ENCODE measurements at regions not wholly inside any gene's neighbourhood (a gene's known extent, or its start where the extent isn't known, plus 50 kb on each side); places are given as distances from the start of the nearest gene placed in this dataset.

DNA sequence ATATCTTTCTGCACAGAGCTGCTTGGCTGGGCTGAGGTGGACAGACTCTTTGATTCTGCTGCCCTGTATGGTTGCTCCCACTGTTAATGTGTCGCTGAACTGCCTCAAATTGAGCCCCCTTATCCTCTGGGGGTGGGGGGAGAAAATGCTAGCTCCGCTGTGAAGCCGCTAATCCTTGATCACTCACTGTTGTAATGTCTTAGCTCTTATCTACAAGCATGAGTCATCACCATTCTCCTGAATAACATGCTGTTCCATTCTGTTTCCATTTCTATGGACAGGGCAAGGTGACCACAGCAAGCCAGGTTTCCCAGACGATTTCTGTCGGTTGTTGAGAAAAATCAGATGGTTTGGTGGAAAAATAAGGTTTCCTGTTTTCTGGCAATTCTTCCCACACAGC lies 218.4 kb upstream of the GGTLC1 start:
- no peak overlapping the region for H3K27ac ChIP-seq
- TF ChIP-seq, protein P1, sequence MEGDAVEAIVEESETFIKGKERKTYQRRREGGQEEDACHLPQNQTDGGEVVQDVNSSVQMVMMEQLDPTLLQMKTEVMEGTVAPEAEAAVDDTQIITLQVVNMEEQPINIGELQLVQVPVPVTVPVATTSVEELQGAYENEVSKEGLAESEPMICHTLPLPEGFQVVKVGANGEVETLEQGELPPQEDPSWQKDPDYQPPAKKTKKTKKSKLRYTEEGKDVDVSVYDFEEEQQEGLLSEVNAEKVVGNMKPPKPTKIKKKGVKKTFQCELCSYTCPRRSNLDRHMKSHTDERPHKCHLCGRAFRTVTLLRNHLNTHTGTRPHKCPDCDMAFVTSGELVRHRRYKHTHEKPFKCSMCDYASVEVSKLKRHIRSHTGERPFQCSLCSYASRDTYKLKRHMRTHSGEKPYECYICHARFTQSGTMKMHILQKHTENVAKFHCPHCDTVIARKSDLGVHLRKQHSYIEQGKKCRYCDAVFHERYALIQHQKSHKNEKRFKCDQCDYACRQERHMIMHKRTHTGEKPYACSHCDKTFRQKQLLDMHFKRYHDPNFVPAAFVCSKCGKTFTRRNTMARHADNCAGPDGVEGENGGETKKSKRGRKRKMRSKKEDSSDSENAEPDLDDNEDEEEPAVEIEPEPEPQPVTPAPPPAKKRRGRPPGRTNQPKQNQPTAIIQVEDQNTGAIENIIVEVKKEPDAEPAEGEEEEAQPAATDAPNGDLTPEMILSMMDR (IDR thresholded peaks at IDR 0.05): no peak
- no peak for TF ChIP-seq ZFX (IDR thresholded peaks at IDR 0.05; ENCODE audit: borderline replicate concordance)

DNA sequence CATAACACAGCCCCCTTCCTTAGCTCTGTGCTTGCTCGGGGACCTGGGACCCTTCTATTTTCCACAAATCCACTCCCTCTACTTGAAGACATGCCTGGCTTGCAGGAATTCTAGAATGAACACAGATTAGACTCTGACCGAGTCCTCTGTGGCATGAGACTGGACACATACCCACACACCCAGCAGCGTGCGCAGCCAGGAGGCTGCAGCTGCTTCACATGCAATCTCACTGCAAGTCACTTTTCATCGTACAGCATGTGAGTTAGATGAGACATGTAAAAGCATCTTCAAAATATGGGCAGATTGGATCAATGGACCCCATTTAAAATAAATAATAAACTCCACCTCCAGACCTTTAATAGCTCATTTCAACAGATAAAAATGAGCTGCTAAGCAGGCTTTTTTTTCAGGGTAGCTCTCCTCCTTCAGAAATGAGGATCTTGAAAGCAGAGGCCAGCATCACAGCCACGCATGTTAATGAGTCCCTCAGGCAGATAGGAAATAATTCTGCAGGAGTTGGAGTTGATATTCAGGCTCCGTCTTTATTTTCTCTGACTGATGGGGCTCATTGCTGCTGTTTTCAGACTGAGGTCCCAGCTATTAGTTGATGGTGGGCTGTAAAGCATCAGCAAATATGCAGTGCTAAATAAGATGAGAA lies 215.1 kb upstream of the GGTLC1 start:
- H3K27ac ChIP-seq: no peak overlapping the region
- TF ChIP-seq, protein P1 (IDR thresholded peaks at IDR 0.05): no peak
- TF ChIP-seq ZFX (IDR thresholded peaks at IDR 0.05; ENCODE audit: borderline replicate concordance): no peak

DNA sequence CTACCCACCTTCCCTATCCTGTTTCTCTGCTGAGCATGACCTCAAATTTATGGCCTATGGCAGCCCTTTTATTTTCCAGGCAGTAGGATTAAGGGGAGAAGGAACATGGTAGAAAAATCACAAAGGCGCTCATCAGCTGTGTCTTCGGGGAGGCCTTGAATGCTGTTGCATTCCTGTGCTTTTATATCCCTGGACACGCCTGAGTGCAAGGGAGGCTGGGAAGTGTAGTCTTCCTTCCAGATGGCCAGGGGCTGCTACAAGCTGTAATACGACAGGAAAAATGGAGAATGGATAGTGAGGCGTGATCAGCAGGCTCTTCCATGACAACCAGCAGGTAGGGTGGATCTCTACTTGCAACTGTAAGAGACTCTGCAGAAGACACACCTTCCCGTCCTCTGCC lies 210.9 kb upstream of the GGTLC1 start:
- H3K27ac ChIP-seq: no peak overlapping the region
- TF ChIP-seq, protein P1 (IDR thresholded peaks at IDR 0.05): no peak
- TF ChIP-seq ZFX (IDR thresholded peaks at IDR 0.05; ENCODE audit: borderline replicate concordance): no peak

DNA sequence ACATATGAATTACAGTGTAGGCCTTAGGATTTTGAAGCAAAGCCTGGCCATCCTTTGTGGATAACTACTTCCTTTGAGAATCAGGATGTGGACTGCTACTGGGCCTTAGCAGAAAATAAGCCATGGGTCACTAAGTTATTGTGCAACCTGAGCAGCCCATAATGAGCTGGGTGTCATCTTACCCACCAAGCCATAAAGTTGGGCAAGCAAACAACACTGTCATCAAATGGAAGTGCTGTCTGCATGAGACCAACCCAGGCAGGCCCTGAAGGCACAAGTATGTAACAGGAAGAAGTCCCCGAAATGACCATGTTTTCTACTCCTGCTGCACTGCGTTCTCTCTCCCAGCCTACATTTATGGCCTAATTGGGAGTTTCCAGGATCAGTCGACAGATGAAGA lies 205.6 kb upstream of the GGTLC1 start:
- TF ChIP-seq, protein P1 (IDR thresholded peaks at IDR 0.05): no peak
- no peak for TF ChIP-seq ZFX (IDR thresholded peaks at IDR 0.05; ENCODE audit: borderline replicate concordance)

DNA sequence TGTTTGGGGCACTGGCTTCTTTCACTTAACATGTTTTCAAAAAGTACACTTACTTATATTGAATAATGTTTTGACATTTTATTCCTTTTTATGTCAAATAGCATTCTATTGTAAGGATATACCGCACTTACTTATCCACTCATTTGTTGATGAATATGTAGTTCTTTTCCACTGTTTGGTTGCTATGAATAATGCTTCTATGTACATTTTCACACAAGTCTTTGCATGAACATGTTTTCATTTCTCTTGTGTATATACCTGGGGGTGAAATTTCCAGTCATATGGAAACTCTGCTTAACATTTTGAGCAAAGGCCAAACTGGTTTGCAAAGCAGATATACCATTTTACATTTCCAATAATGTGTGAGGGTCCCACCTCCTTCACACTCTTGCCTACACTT lies 202.3 kb upstream of the GGTLC1 start:
- TF ChIP-seq, protein P1 (IDR thresholded peaks at IDR 0.05): no peak
- no peak for TF ChIP-seq ZFX (IDR thresholded peaks at IDR 0.05; ENCODE audit: borderline replicate concordance)
- H3K27ac ChIP-seq: no peak overlapping the region

More for the DNA sequence above, 205.6 kb upstream of the GGTLC1 start:
- H3K27ac ChIP-seq: no peak overlapping the region

DNA sequence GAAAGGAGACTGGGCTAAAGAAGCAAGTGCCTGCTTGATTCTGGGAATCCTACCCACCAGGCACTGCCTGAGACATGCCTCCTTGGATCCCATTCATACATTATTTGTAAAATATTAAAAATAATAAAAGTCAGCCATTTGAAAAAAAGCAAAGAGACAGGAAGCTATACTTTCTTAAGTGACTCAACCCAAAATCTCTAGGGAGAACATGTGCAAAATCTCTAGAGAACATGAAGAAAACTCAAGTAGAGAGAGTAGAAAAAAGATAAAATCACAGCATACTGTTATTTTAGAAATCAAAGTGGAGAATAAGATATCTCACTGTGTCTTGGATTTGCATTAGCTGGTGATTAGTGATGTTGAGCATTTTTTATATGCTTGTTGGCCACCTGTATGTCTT lies 197.2 kb upstream of the GGTLC1 start:
- TF ChIP-seq, protein P1 (IDR thresholded peaks at IDR 0.05): no peak
- no peak for TF ChIP-seq ZFX (IDR thresholded peaks at IDR 0.05; ENCODE audit: borderline replicate concordance)
- H3K27ac ChIP-seq: no peak overlapping the region

DNA sequence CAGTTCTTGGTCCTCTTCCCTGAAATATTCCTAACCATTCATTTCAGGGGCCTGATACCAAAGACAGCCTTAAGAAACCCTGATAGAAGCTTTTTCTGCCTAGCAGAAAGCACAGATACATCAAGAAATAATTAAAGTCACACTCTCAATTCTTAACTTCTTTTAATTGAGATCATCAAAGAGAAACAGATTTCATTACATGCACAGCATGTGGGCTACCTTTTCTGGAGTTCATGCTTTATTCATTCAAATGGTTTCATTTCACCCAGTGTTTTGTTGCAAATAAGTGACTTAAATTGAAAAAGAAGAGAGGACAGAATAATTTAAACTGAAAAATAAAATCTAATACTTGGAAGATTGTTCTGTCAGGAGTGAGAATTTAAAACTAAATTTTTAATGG lies 192.6 kb upstream of the GGTLC1 start:
- no peak overlapping the region for H3K27ac ChIP-seq
- TF ChIP-seq, protein P1 (IDR thresholded peaks at IDR 0.05): no peak
- TF ChIP-seq ZFX (IDR thresholded peaks at IDR 0.05; ENCODE audit: borderline replicate concordance): no peak
